Mesothelial cell of epicardium (in vitro differentiated cells): ENCODE measurements at regions not wholly inside any gene's neighbourhood (a gene's known extent, or its start where the extent isn't known, plus 50 kb on each side); places are given as distances from the start of the nearest gene placed in this dataset.

Experiments
- DNase-seq, 2 experiments: peaks; one replicate each; pipeline ENCODE4 v3.0.0; 2021; ENCODE audit warnings: low spot score in 2 of 2; ENCODE audit not compliant: unreplicated experiment in 2 of 2
- H3K27ac Mint-ChIP-seq: 2 replicates; pipeline ENCODE4 v1.8.0; 2021; ENCODE audit warnings: mixed read lengths
- H3K27me3 Mint-ChIP-seq: 2 replicates; pipeline ENCODE4 v1.8.0; 2021; ENCODE audit warnings: low read depth, mixed read lengths
- H3K36me3 Mint-ChIP-seq: 2 replicates; pipeline ENCODE4 v1.8.0; 2021; ENCODE audit warnings: mixed read lengths
- H3K4me1 Mint-ChIP-seq: 2 replicates; pipeline ENCODE4 v1.8.0; 2021; ENCODE audit warnings: mixed read lengths
- H3K4me3 Mint-ChIP-seq: 2 replicates; pipeline ENCODE4 v1.8.0; 2021; ENCODE audit warnings: mild to moderate bottlenecking, moderate library complexity, mixed read lengths
- H3K9me3 Mint-ChIP-seq: 2 replicates; pipeline ENCODE4 v1.8.0; 2021; ENCODE audit warnings: mixed read lengths
- CTCF ChIP-seq: fragments of 200-600 bp; sonication (generic); IDR thresholded peaks from one replicate; pipeline ENCODE4 v1.5.0; 2021; ENCODE audit warnings: antibody characterized with exemption; ENCODE audit not compliant: unreplicated experiment

DNA sequence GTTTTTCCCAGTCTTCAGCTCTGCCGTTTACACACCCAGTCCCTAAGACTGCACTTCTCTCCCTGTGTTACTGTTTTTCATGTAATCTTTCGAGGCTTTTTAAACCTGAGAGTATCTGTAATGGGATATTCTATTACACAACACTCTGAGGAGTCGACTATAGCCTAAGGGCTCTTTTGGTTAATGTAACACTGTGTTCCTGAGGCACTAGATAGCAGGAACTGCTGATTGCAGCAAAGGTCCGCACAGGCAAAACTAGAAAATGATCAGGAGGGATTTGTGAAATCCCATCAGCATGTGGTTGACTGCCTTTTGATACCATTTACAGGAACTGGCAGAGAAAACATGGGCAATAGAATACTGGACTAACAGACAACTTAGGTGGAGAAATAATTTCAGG is 512.3 kb upstream of the RAG2 start:
- Mint-ChIP-seq H3K4me1 (peaks cover 36% of the 10 kb centered on the region), H3K4me3 (no peak overlapping the region), H3K27me3 (no peaks in the 10 kb centered on the region), H3K27ac (peak overlapping the region; percentile 22), H3K36me3 (no peaks in the 10 kb centered on the region), H3K9me3 (peaks cover 3% of the 10 kb centered on the region)
- no peak for TF ChIP-seq CTCF
- DNase-seq: no peak

GRCh38 chr11:37109286-37109585 is 511.2 kb upstream of the RAG2 start:
- Mint-ChIP-seq H3K4me3 (no peak overlapping the region), H3K9me3 (peaks cover 3% of the 10 kb centered on the region), H3K36me3 (no peaks in the 10 kb centered on the region), H3K27ac (peak overlapping the region; percentile 60), H3K4me1 (peaks cover 41% of the 10 kb centered on the region), H3K27me3 (no peaks in the 10 kb centered on the region)
- no peak for DNase-seq
- no peak for TF ChIP-seq CTCF

- Mint-ChIP-seq H3K36me3 (no peaks in the 10 kb centered on the region), H3K27me3 (no peaks in the 10 kb centered on the region), H3K4me1 (peaks cover 41% of the 10 kb centered on the region)
Measured at GRCh38 chr11:37108436-37109285, 510.6 kb upstream of the RAG2 start.

DNA sequence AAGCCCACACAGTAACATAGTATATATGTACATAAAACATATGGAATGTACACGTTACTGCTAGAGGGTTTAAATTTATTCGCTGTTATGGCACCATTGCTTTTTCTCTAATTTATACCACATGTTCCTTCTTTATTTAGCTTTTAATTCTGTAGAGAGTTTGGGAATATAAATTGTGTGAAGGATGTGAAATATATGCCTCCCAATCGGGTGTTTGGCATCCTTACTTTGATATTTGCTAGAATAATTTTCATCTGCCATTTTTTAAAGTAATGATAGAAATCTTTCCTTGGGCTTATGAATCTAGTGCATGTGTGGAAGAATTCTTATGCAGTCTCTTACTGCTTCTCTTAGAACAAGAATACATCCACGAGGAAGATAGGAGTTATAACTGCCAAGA is 509.8 kb upstream of the RAG2 start:
- no peak overlapping the region for H3K4me3 Mint-ChIP-seq
- H3K4me1 Mint-ChIP-seq: peaks cover 41% of the 10 kb centered on the region
- TF ChIP-seq CTCF: no peak
- peaks cover 3% of the 10 kb centered on the region for H3K9me3 Mint-ChIP-seq
- H3K36me3 Mint-ChIP-seq: no peaks in the 10 kb centered on the region
- H3K27me3 Mint-ChIP-seq: no peaks in the 10 kb centered on the region
- H3K27ac Mint-ChIP-seq: no peak overlapping the region
- DNase-seq: no peak

More at GRCh38 chr11:37108436-37109285, 510.6 kb upstream of the RAG2 start:
- Mint-ChIP-seq H3K4me3 (no peak overlapping the region), H3K9me3 (peaks cover 3% of the 10 kb centered on the region), H3K27ac (peak overlapping the region; percentile 60)
- no peak for DNase-seq
- no peak for TF ChIP-seq CTCF

DNA sequence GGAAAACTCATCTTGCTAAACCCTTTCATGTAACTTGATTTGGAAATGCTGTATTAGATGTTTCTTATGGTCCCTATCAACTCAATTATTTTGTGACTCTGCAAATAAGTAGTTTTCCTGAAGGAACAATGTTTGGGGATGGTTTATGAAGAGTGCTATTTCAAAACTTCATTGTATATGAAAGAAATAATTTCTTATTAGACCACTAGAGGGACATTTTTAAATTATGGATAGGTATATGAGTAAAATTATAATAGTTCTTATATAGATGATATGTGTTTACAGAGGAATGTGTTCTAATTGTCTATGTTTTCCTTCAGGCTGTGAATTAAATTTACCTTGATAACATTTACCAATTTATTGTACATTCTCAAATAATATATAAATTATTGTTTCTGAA is 509.4 kb upstream of the RAG2 start:
- Mint-ChIP-seq H3K9me3 (peaks cover 6% of the 10 kb centered on the region), H3K36me3 (no peaks in the 10 kb centered on the region)

More for the DNA sequence above, 509.4 kb upstream of the RAG2 start:
- H3K4me3 Mint-ChIP-seq: no peak overlapping the region
- no peak for DNase-seq
- peak; percentile 76 for TF ChIP-seq CTCF
- no peaks in the 10 kb centered on the region for H3K27me3 Mint-ChIP-seq
- H3K4me1 Mint-ChIP-seq: peaks cover 41% of the 10 kb centered on the region
- no peak overlapping the region for H3K27ac Mint-ChIP-seq
